ENCODE measurements at regions not wholly inside any gene's neighbourhood (a gene's known extent, or its start where the extent isn't known, plus 50 kb on each side); places are given as distances from the start of the nearest gene placed in this dataset.
A peak's percentile ranks its signal among the peaks of the same experiment; 100 is the strongest.

DNA sequence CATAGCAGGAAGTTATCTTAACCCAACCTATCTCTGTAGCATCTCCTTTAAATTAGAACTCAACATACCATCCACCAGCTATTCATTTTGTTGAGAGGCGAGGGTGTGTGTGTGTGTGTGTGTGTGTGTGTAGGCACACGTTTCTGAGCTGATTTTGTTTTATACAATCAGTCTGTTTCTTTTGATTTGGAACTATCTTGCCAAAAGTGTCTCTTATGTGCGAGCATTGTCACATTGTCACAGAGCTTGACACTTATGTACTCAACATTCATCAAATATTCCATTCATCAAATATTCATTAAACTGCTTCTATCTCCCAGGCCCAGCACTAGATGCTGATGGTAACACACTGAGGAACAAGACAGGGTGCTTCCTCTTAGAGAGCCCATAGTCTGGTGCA lies 180.4 kb downstream of the HAPSTR1 start:
- TF ChIP-seq, protein P1, sequence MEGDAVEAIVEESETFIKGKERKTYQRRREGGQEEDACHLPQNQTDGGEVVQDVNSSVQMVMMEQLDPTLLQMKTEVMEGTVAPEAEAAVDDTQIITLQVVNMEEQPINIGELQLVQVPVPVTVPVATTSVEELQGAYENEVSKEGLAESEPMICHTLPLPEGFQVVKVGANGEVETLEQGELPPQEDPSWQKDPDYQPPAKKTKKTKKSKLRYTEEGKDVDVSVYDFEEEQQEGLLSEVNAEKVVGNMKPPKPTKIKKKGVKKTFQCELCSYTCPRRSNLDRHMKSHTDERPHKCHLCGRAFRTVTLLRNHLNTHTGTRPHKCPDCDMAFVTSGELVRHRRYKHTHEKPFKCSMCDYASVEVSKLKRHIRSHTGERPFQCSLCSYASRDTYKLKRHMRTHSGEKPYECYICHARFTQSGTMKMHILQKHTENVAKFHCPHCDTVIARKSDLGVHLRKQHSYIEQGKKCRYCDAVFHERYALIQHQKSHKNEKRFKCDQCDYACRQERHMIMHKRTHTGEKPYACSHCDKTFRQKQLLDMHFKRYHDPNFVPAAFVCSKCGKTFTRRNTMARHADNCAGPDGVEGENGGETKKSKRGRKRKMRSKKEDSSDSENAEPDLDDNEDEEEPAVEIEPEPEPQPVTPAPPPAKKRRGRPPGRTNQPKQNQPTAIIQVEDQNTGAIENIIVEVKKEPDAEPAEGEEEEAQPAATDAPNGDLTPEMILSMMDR (conservative IDR thresholded peaks at IDR 0.05; ENCODE audit: low read depth) = no peak
- H3K27ac ChIP-seq = no peak overlapping the region
- CTCF ChIA-PET = interaction anchor here (0.6 kb wide), 2 partner anchors 8 to 1196 kb away, joined by 3 to 4 read pairs; no protein-coding TSS in a partner anchor
- POLR2A ChIA-PET (ENCODE audit: low non-redundant PET) = no interaction called here
- DNase-seq (ENCODE audit: low spot score) = no peak

DNA sequence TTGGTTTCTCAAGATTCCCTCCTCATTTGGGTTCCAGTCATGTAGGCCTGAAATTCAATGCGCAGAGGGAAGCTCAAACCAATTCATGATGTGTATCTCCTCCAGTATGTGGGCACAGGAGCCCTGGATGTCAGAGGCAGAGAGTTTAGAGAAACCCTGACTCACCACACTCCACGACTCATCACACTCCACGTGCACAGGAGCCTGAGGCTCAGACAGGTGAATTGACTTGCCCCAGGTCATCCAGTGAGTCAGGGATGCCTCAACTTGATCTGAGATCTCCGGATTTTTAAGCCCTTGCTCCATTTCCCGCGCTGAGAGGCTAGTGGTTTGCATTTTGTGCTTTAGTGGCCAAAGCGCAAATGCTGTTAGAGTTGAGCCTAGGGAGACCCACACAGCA lies 183.9 kb downstream of the HAPSTR1 start:
- DNase-seq (ENCODE audit: low spot score) = peak; percentile 32
- TF ChIP-seq, protein P1 (conservative IDR thresholded peaks at IDR 0.05; ENCODE audit: low read depth) = no peak
- H3K27ac ChIP-seq = no peak overlapping the region
- POLR2A ChIA-PET (ENCODE audit: low non-redundant PET) = no interaction called here
- CTCF ChIA-PET = no interaction called here

DNA sequence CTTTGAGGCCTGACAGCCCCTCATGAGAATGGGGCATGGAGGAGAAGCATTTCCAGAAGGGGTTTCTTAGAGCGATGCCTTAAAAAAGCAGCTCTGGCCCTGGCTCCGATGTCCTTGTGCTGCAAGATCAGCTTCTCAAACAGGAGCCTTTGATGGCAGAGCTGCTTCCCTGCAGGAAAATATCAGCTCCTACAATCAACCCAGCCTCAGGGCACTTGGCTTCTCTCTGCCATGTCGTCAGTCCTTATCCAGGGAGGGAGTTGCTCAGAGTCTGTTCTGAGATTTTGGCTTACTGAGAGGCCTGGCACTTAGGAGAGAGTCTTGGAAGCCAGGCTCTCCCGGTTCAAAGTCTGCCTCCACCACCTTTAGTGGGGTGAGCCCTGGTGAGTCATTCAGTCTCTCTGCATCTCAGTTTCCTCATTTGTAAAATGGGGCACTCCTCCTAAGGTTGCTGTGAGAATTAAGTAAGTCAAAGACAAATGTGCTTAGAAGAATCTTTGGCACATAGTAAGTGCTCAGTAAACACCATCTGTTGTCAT lies 184.4 kb downstream of the HAPSTR1 start:
- H3K27ac ChIP-seq = no peak overlapping the region
- TF ChIP-seq, protein P1 (conservative IDR thresholded peaks at IDR 0.05; ENCODE audit: low read depth) = no peak
- ChIA-PET CTCF (no interaction called here), POLR2A (ENCODE audit: low non-redundant PET) (no interaction called here)
- no peak for DNase-seq (ENCODE audit: low spot score)

DNA sequence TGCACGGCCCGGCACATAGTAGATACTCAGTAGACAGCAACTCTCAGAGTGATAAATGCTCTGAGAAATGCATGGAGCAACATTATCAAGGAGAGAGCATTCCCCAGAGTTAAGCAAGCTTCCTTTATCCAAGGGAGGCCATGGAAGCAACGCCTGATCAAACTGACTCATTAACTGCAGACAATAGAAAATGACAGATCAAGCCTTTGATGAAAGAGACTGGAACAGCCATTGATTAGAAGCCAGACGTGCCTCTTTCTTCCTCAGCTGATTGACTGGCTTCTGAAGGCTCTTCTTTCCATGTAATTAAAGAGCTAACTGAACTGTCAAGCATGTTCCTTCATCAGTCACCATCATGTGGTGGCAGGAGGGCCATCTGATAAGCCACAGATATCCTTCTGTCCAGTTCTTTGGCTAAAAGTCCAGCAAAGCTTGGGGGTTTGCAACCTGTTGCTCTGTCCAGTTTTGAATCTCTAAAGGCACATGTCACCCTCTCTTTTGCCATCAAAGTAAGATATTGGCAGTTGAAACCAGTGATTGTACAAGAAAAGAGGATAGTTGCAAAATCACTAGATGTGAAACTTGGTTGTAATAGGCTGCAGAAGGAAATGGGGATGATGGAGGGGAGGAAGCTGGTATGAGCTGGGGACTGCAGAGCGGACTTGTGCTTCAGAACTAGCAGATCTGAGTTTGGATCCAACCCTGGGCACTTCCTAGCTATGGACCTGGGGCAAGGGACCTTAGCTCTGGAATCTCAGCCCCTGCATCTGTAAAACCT lies 188.0 kb downstream of the HAPSTR1 start:
- ChIA-PET POLR2A (ENCODE audit: low non-redundant PET) (no interaction called here), CTCF (interaction anchor here (1.6 kb wide), 1 partner anchor 41 kb away, joined by 4 read pairs; no protein-coding TSS in a partner anchor)
- no peak overlapping the region for H3K27ac ChIP-seq
- DNase-seq (ENCODE audit: low spot score) = no peak
- TF ChIP-seq, protein P1 (conservative IDR thresholded peaks at IDR 0.05; ENCODE audit: low read depth) = no peak

DNA sequence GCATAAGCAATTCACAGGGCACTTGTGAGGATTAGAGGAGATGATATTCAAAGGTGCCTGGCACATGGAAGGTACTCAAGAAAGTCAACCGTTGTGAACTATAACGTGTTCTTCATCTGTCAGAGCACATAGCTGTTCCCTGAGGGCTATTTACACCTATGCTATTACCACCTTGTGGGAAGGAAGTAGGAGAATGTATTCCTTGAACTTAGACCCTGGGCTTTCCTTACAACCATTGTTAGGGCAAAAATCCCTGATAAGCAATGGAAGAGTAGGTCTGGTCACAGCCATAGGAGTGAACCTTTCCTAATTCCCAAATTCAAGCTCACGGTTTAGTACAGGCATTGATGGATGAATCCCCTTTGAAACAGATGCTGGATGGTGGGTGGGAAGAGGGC lies 188.6 kb downstream of the HAPSTR1 start:
- ChIA-PET CTCF (interaction anchor here (0.6 to 1.6 kb wide), 2 partner anchors 8 to 42 kb away, joined by 4 read pairs; no protein-coding TSS in a partner anchor), POLR2A (ENCODE audit: low non-redundant PET) (no interaction called here)
- no peak for DNase-seq (ENCODE audit: low spot score)
- TF ChIP-seq, protein P1 (conservative IDR thresholded peaks at IDR 0.05; ENCODE audit: low read depth) = no peak
- H3K27ac ChIP-seq = no peak overlapping the region

DNA sequence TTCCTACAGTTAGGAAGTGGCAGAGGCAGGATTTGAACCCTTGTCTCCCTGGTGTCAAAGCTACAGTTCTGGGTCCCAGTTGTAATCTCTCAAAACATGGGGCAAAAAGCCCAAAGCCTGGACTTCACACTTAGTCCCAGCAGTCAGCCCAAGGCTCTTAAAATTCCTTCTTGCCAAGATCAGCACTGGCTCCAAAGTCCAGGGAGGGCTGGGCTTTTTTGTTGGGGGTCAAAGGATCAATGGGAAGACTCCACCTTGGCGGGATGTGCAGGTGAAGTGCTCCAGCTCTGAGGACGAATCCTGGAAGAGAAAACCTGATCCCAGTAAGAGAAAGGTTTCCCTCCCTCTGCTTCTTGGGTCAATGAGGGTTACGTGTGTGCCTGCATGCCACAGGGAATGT lies 195.5 kb downstream of the HAPSTR1 start:
- no peak overlapping the region for H3K27ac ChIP-seq
- TF ChIP-seq, protein P1 (conservative IDR thresholded peaks at IDR 0.05; ENCODE audit: low read depth) = no peak
- no peak for DNase-seq (ENCODE audit: low spot score)
- CTCF ChIA-PET = no interaction called here
- POLR2A ChIA-PET (ENCODE audit: low non-redundant PET) = no interaction called here
